ENCODE measurements at regions not wholly inside any gene's neighbourhood (a gene's known extent, or its start where the extent isn't known, plus 50 kb on each side); places are given as distances from the start of the nearest gene placed in this dataset.
"Not testable (repeated sequence)": the region's sequence is repeated elsewhere in the genome, so short reads cannot be mapped to it uniquely, and the experiment has no call there.

- DNase-seq (ENCODE audit: low read depth), result no peak
Observed at GRCh38 chr5:89346573-89346972, 463.6 kb upstream of the MEF2C start.

DNA sequence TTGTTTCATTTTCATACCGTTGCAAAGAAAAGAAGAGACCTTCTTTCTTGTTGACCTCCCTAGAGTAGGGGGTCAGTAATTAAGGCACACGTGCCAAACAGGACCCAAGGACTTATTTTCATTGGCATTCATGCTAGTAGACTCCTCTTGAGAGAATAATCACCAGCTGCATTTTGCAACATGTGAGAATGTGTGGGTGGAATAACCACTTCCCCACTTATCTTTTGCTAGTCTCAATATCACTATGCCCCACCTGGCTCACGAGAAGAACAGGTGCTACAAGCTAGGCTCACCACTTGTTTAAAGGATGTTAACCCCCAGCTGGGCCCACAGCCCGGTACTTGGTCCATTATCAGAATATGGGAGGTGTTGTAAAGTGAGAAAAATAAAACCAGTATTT lies 460.7 kb upstream of the MEF2C start:
- no peak for DNase-seq (ENCODE audit: low read depth)

DNA sequence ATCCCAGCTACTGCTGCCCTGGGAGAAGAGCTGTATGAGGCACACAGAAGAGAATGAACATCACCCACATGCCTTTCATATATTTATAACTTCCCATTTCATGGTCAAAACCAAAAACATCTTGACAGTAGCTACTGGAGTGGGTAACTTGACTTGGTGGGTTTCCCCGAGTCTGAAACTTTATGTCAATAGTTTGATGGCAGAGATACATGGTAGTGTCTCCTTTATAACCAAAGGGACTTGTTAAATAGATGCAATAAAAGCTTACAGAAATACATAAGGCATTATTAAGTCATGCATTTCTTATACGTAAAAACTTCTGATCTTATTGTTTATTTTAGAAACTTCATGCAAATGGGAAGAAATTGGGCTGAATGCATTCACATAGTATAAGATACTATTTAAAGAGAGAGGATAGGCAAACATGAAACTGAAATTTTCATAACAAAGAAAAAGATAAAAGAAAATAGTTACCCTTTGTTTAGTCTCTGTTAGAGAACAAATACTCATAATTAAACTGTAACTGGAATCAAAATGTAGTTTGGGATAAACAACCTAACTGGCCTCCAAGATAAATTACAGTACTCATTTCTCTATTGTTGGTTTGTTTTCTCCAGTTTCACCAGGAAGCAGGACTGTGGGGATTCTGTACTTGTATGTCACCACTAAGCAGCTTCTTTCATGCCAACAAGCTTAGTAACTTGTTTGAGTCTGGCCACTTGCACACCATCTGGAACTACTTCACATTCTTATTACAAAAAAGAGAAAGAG lies 459.3 kb upstream of the MEF2C start:
- no peak for DNase-seq (ENCODE audit: low read depth)

- DNase-seq (ENCODE audit: low read depth), result no peak
Observed at GRCh38 chr5:89338935-89339334, 456.0 kb upstream of the MEF2C start.

GRCh38 chr5:89336111-89336510 lies 453.1 kb upstream of the MEF2C start:
- DNase-seq (ENCODE audit: low read depth), result no peak

GRCh38 chr5:89330140-89330539 lies 447.2 kb upstream of the MEF2C start:
- DNase-seq (ENCODE audit: low read depth), result no peak

DNA sequence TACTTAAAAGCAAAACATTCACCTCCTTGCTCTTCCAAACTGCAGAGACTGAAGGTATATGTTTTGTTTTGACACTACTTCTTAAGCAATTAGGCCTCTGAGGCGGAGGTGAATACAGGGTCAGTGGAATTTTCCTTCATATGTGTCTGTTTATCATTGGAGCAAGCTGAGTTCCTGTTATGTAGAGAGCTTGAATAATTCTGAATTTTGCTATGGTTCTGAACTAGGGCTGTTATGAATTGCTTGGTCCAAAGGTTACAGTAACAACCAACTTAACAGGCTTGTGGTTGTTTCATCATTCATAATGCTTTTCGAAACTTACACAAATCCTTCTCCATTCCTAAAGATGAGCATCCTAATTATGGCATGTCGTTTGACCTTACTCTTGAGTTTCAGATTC lies 444.6 kb upstream of the MEF2C start:
- no peak for DNase-seq (ENCODE audit: low read depth)

DNA sequence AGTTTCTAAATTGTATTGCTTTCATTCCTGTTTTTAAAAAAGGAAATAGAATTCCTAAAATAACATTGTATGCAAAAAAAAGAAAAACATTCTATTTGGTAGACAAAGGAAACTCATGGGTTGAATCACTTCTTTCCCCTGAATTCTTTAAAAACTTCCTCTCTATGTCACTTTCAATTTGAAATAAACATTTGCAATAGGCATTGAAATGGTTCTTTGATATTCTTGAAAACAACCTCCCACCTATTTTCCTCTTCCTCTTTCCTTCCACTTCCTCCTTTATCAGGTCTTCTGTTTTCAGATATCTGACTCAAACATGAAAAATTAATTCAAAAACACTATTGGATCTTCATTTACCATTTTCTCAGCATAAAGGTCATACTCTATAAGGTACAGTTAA lies 442.0 kb upstream of the MEF2C start:
- DNase-seq (ENCODE audit: low read depth), result no peak

- no peak for DNase-seq (ENCODE audit: low read depth)
Observed at GRCh38 chr5:89320421-89321277, 437.7 kb upstream of the MEF2C start.

GRCh38 chr5:89317838-89318237 lies 434.9 kb upstream of the MEF2C start:
- DNase-seq (ENCODE audit: low read depth), result not testable (repeated sequence)

DNA sequence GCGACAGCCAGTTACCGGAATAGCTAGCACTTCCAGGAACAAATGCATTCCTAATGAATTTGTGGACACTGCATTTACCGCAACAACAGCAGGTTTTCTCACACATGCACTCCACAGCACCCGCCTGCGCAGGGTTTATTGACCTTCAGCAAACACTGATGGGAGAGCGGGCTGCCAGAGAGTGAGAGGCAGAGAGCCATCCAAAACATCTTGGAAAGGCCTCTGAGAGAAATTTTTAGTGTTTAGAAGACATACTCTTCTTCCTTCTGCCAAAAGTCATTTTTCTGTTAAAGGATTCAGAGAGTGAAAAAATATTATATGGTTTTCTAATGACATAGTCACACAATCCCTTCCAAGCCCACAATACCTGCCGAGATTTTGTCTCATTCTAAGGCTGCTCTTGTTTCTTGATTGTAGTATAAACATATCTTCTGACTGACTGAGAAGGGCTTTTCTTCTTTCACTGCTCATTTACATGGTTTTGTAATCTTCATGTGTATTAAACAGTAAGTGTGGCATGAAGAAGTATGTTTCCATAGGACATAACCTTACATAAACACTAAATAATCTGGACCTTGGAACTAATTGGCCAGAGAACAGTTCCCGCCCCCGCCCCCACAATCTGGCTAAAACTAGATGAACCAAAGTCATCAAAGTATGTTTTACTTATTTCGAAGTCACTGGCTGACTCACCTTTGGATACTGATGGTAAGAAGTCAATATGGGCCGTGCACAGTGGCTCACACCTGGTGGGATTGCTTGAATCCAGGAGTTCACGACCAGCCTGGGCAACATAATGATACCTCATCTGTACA lies 432.5 kb upstream of the MEF2C start:
- no peak for DNase-seq (ENCODE audit: low read depth)

DNA sequence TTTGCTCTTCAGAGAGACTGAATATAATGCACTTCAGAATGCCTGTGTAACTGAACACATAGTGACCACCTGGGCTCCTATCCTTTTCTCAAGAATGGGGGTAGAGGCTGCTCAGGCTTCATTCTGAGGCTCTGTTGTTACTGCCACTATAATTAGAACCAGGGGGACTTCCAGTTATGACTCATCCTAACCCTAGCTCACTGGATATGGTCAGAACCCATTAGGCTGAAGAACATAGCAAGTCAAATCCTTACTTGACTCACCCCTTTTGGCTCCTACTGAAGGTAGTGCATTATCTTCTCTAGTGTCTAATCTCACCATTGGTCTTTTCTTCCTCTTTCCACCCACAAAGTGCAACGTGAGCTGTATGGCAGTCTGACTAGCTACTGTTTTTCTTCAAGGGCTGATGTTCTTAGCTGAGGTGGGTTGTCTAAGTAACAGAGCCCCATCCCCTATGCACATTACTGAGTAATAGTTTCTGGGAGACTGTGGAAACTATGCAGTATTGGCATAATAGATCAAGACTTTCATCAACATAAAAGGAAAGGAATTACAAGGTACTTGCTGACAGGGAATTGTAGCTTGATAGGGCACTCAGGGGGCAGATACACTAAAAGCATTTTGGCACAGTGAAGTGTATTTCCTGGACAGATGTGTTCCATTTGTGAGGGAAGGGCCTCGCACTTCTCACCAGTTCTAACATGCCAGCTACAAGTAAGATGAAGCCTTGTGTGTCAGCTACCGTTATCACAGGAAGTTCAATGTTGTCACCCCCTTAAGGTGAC lies 431.0 kb upstream of the MEF2C start:
- DNase-seq (ENCODE audit: low read depth), result no peak

GRCh38 chr5:89313044-89313443 lies 430.1 kb upstream of the MEF2C start:
- peak; percentile 56 for DNase-seq (ENCODE audit: low read depth)

DNA sequence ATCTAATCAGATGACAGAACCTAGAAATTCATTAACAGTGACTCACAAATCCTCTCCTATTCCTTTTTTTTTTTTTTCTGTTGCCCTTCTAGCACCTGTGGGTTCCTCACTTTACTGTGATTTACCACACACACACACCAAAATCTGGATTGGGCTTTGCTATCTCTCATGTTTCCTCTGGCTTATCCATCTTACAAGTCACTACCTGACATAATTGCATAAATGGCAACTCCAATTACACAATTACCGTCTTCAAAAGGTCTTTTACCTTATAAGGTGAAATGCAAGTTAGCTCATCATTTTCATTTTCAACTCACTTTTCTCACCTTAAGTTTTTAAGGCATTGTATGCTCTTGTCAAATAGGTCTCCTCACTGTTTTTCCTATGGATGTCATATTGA lies 426.3 kb upstream of the MEF2C start:
- DNase-seq (ENCODE audit: low read depth), result no peak

DNA sequence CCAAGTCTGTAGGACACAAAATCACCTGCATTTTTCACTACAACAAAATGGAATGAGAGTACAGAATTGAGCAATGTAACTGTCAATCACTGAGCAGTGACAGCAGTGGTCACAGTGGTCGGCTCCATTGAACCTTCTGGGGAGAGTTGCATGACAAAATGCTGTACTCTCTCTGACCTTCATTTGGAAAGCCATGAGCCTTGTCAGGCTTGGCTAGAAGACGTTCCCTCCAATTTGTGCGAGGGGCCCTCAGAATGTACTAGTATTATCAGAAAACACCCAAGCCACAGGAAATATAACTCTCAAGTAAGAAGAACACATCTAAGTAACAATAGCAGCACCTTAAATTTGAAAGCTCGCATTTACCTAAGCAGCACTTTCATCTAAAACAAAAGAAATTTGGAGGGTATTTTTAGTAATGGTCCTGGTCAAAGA lies 425.6 kb upstream of the MEF2C start:
- no peak for DNase-seq (ENCODE audit: low read depth)

DNA sequence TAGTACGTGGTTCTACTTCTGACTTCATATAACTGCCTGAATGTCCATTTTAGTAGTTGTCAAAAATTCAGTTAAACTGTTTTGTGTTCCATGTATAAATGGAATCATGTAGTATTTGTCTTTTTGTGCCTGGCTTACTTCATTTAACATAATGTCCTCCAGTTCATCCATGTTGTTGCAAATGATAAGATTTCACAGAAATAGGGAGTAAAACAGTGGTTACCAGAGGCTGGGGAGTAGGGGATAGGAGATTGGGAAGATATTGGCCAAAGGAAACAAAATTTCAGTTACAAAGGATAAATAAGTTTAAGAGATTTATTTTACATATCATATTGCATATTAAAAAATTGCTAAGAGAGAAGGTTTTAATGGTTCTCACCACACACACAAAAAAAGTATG lies 425.0 kb upstream of the MEF2C start:
- DNase-seq (ENCODE audit: low read depth), result no peak

GRCh38 chr5:89307141-89307540 lies 424.2 kb upstream of the MEF2C start:
- not testable (repeated sequence) for DNase-seq (ENCODE audit: low read depth)

DNA sequence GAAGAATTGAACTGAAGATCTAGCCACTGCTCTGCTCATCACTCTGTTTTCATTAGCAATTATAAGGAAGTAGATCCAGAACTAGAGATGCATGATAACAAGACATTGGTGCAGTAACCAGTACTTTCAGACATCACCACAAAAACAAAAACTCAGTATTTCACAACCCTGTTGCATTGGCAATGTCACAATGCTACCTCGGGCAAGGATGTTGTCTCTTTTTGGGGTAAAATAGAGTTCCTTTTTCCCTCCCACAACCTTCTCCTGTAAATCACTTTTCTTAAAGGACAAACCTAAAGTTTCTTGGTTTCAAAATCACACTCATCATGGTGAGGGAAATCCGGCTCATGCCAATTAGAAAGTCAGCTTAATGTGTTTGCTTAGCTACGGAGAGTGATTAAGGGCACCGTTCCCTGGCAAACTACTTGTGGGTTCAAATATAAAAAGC lies 420.1 kb upstream of the MEF2C start:
- no peak for DNase-seq (ENCODE audit: low read depth)

DNA sequence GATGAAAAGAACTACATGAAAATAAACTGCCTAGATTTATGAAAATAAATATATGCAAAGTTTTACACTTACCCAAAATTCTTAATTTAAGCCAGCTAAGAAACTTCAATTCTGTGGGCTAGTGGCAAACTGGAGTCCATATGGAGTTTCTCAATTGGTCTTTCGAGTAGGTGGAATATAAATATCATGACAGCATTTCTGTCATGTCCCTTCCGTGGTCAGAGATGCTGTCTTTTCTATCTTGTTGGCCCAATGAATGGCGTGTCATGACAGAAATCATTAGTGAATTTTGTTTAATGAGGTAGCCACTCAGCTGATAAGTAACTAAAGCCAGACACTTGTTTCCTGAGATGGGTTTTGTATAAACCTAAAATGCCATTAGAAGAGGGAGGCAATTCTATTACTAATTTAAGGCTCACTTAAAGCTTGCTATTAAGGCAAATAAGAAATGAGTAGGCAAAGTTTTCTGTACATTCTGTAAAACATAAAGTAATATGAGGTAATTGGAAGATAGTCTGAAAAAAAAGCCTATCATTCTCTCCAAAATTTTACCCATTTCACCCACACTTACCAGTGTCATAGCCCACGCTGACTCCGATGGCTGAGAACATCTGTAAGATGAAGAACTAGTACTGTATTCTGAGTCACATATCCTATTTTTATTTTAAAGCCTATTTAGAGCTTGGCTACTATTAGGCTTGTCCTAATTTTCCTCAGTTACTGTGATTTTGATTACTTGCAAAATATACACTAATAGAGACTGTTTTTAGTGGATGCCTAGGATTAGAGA lies 419.3 kb upstream of the MEF2C start:
- DNase-seq (ENCODE audit: low read depth), result no peak

DNA sequence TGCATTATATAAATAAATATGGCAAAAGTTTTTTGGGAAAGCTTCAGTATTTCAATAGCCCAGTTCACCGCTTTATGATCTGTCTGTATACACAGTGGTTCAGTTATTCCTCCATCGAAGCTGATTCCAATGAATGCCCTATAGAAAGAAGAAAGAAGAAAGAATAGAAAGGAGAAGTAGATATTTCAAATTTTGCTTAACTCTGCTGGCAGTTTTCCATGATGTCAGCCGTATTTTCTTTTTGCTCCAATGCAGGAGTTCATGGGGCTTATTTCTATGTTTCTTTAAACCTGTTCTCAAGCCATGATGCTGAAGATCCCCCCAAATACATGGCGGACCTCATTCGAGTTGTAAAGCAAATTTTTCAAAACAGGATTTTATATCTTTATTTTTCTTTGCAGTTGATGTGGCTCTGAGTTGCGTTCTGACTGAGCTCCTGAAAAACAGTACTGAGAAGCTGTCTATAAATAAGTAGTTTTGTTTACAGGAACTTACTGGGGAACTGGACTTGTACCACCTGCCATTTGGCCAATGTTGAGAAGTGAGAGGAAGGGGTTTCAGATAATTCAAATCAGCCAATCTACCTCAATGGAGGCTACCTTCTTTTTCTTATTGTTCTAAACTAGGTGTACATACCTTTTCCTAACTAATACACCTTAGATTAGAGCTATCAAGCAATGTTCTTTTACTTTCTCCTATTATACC lies 418.5 kb upstream of the MEF2C start:
- DNase-seq (ENCODE audit: low read depth), result no peak

Data from HS-27A (cell line).